GM23248 (cell line): ENCODE measurements at regions not wholly inside any gene's neighbourhood (a gene's known extent, or its start where the extent isn't known, plus 50 kb on each side); places are given as distances from the start of the nearest gene placed in this dataset.
"Not testable (repeated sequence)": the region's sequence is repeated elsewhere in the genome, so short reads cannot be mapped to it uniquely, and the experiment has no call there.

ENCODE experiments used
- DNase-seq: peaks from one replicate; pipeline ENCODE4 v3.0.0-alpha.2; 2015
- H2AFZ ChIP-seq: fragments of 200-600 bp; sonication (generic); 2 replicates; pipeline ENCODE4 v1.6.1; 2016; ENCODE audit warnings: antibody characterized with exemption
- H3F3A ChIP-seq: fragments of 200-600 bp; sonication (generic); 2 replicates; pipeline ENCODE4 v1.6.1; 2016; ENCODE audit warnings: mild to moderate bottlenecking, antibody characterized with exemption, mixed run types; ENCODE audit not compliant: insufficient read depth
- H3K27ac ChIP-seq: fragments of 200-600 bp; sonication (generic); 2 replicates; pipeline ENCODE4 v1.5.1; 2016; ENCODE audit warnings: mild to moderate bottlenecking
- H3K27me3 ChIP-seq: fragments of 200-600 bp; sonication (generic); replicated peaks from 2 replicates; pipeline ENCODE4 v1.6.1; 2016; ENCODE audit warnings: mild to moderate bottlenecking; ENCODE audit not compliant: insufficient read depth
- H3K36me3 ChIP-seq: fragments of 200-600 bp; sonication (generic); 2 replicates; pipeline ENCODE4 v1.6.1; 2016; ENCODE audit warnings: low read depth, mild to moderate bottlenecking
- H3K4me1 ChIP-seq: fragments of 200-600 bp; sonication (generic); 2 replicates; pipeline ENCODE4 v1.6.1; 2016; ENCODE audit warnings: mild to moderate bottlenecking; ENCODE audit not compliant: insufficient read depth
- H3K4me2 ChIP-seq: fragments of 200-600 bp; sonication (generic); one replicate; pipeline ENCODE4 v1.6.1; 2016; ENCODE audit warnings: mild to moderate bottlenecking; ENCODE audit not compliant: unreplicated experiment
- H3K4me3 ChIP-seq: fragments of 200-600 bp; sonication (generic); 2 replicates; pipeline ENCODE4 v1.5.1; 2016; ENCODE audit warnings: mild to moderate bottlenecking
- H3K79me2 ChIP-seq: fragments of 200-600 bp; sonication (generic); 2 replicates; pipeline ENCODE4 v1.6.1; 2016; ENCODE audit warnings: mild to moderate bottlenecking; ENCODE audit not compliant: insufficient read depth
- H3K9ac ChIP-seq: fragments of 200-600 bp; sonication (generic); 2 replicates; pipeline ENCODE4 v1.6.1; 2016; ENCODE audit warnings: mild to moderate bottlenecking
- H3K9me2 ChIP-seq: fragments of 200-600 bp; sonication (generic); 2 replicates; pipeline ENCODE4 v1.6.1; 2016; ENCODE audit warnings: mixed run types, mild to moderate bottlenecking, moderate library complexity; ENCODE audit not compliant: insufficient read depth
- H3K9me3 ChIP-seq: fragments of 200-600 bp; sonication (generic); one replicate; pipeline ENCODE4 v1.6.1; 2017; ENCODE audit warnings: low read depth
- H4K20me1 ChIP-seq: fragments of 200-600 bp; sonication (generic); 2 replicates; pipeline ENCODE4 v1.6.0; 2016; ENCODE audit not compliant: insufficient read depth
- EZH2phosphoT487 ChIP-seq: fragments of 200-600 bp; sonication (generic); IDR thresholded peaks from 2 replicates; pipeline ENCODE4 v1.6.1; 2018; ENCODE audit warnings: antibody characterized with exemption, moderate library complexity, mild to moderate bottlenecking, low read depth; ENCODE audit not compliant: insufficient read depth
- WGBS, 2 experiments: methylation state at CpG; one replicate each; pipeline ENCODE4 v1.1.6; 2015 to 2017; ENCODE audit warnings: low lambda C conversion rate in 2 of 2, low coverage in 1 of 2; ENCODE audit errors: missing lambda C conversion rate in 2 of 2; 5-methylcytosine and 5-hydroxymethylcytosine counted together
- in situ Hi-C: fragments of 300-500 bp; cut with MboI; formaldehyde crosslinking; loops from 2 replicates; pipeline ENCODE4 v1.15.0; 2020

- TF ChIP-seq EZH2phosphoT487, result 0 out of 2 replicates have a peak, but pooled peaks have one; percentile 46
- 85 to 87% methylated on average over 9 of the region's 9 CpGs for WGBS, 2 experiments
- peaks cover 40% of the 10 kb centered on the region for H3K4me1 ChIP-seq
- H3K4me3 ChIP-seq, in situ Hi-C loops, H3K4me2 ChIP-seq, H3K27me3 ChIP-seq, H3K9me3 ChIP-seq, H4K20me1 ChIP-seq, H3K9me2 ChIP-seq, H3K9ac ChIP-seq, H2AFZ ChIP-seq, H3K36me3 ChIP-seq, H3K79me2 ChIP-seq: not testable (repeated sequence)
- peaks cover 47% of the 10 kb centered on the region for H3F3A ChIP-seq
- H3K27ac ChIP-seq, result peak overlapping the region; percentile 99; the same call in 1 of the 2 replicates
- peak; percentile 74 for DNase-seq
Measured at GRCh38 chr16:29273298-29274054, 133.0 kb downstream of the NPIPB11 start.

DNA sequence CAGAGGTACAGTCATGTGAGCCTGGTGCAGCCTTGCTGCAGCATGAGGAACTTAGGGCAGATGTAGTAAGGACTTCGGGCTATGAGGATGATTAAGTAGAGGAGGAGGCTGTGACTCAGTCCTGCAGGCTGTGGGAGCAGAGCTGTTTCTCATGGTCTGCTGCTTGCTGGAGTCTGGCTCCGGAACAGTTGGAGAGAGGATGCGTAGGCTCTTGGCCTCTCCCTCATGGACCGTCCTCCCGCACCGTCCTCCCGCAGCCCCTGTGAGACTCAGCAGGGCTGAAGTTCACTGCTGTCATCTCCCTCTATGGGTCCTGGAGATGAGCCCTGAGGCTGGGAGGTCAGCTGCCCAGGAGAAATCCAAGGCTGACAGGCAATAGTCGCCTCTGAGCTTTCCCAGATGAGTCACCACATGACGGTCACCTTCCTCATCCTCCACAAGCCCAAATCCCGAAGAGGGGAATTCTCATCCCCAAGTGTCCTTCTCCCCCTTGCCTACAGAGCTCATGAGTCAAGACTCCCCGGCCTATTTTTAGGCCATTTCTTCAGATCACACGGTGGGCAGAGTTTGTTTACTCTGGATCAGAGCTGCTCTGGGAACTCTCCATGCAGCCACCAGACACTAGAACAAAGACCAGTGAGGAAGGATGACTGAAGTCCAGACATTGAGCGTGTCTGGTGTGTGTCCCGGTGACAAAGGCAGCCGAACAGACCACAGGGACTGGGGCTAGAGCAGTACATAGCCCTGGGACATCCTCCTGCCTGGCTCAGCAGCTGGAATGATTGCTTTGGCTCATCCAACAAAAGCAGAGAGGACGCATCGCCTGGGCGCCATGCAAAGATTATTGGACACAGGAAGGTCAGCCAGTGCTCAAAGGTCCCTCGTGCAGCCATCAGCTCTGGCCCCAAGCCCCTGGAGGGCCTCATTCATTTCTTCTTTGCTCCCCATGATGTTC, 134.5 kb downstream of the NPIPB11 start:
- H3K27me3 ChIP-seq, H3K9me2 ChIP-seq, H3K79me2 ChIP-seq, H3K36me3 ChIP-seq, in situ Hi-C loops, H2AFZ ChIP-seq, H3K9me3 ChIP-seq, H4K20me1 ChIP-seq: not testable (repeated sequence)
- DNase-seq, result peak; percentile 93
- H3F3A ChIP-seq, result peaks cover 53% of the 10 kb centered on the region
- H3K27ac ChIP-seq, result peak overlapping the region; percentile 99
- peak overlapping the region; percentile 28; the same call in 1 of the 2 replicates for H3K4me3 ChIP-seq
- H3K4me2 ChIP-seq, result peak overlapping the region; percentile 69
- 12 to 16% methylated on average over 15 to 19 of the region's 19 CpGs for WGBS, 2 experiments
- peak overlapping the region; percentile 84 for H3K9ac ChIP-seq
- H3K4me1 ChIP-seq, result peaks cover 50% of the 10 kb centered on the region

- Histone ChIP-seq H3F3A (peaks cover 42% of the 10 kb centered on the region), H3K9ac (peak overlapping the region; percentile 84), H3K4me2 (peak overlapping the region; percentile 40), H3K4me1 (peaks cover 44% of the 10 kb centered on the region), H3K27ac (peak overlapping the region; percentile 99)
- H4K20me1 ChIP-seq, DNase-seq, in situ Hi-C loops, H3K9me3 ChIP-seq, H3K27me3 ChIP-seq, H3K4me3 ChIP-seq, H2AFZ ChIP-seq, H3K36me3 ChIP-seq, H3K79me2 ChIP-seq, H3K9me2 ChIP-seq: not testable (repeated sequence)
Measured at GRCh38 chr16:29270923-29271322, 135.6 kb downstream of the NPIPB11 start.

- H3K9me3 ChIP-seq, H3K27me3 ChIP-seq, in situ Hi-C loops, H3K4me3 ChIP-seq, H3K36me3 ChIP-seq, H3K79me2 ChIP-seq, H2AFZ ChIP-seq, H4K20me1 ChIP-seq, H3K4me2 ChIP-seq, DNase-seq, H3K9me2 ChIP-seq: not testable (repeated sequence)
- Histone ChIP-seq H3K27ac (peak overlapping the region; percentile 99), H3F3A (peaks cover 44% of the 10 kb centered on the region), H3K9ac (peak overlapping the region; percentile 69), H3K4me1 (peaks cover 46% of the 10 kb centered on the region)
Measured at GRCh38 chr16:29270033-29270432, 136.5 kb downstream of the NPIPB11 start.

GRCh38 chr16:29269192-29269811, 137.2 kb downstream of the NPIPB11 start:
- in situ Hi-C loops, H3K36me3 ChIP-seq, H3K9me2 ChIP-seq, H3K9me3 ChIP-seq, H2AFZ ChIP-seq, H3K4me3 ChIP-seq, H3K79me2 ChIP-seq, H3K27me3 ChIP-seq, H4K20me1 ChIP-seq: not testable (repeated sequence)
- peaks cover 53% of the 10 kb centered on the region for H3K4me1 ChIP-seq
- H3K4me2 ChIP-seq, result peak overlapping the region; percentile 56
- WGBS, 2 experiments, result 2 to 3% methylated on average over 10 of the region's 10 CpGs
- peak overlapping the region; percentile 69 for H3K9ac ChIP-seq
- H3K27ac ChIP-seq, result peak overlapping the region; percentile 99
- H3F3A ChIP-seq, result peaks cover 50% of the 10 kb centered on the region
- DNase-seq, result peak; percentile 89

DNA sequence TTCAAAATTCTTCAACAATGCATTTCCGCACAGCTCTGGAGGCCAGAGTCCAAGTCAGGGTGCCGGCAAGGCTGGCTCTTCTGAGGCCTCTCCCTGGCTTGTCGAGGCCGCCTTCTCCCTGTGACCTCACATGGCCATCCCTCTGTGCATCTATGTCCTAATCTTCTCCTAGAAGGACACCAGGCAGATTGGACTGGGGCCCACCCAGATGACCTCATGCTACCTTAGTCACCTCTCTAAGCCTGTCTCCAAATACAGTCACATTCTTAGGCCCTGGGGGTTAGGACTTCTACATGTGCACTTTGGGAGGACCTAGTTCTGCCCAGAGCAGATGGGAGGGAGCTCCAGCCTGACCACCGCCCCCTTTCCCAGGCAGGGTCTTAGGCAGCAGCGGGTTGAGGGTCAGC, 137.7 kb downstream of the NPIPB11 start:
- H2AFZ ChIP-seq, H3K36me3 ChIP-seq, in situ Hi-C loops, H3K4me3 ChIP-seq, H3K27me3 ChIP-seq, H3K9me3 ChIP-seq, H4K20me1 ChIP-seq, H3K9me2 ChIP-seq, H3K79me2 ChIP-seq: not testable (repeated sequence)
- Histone ChIP-seq H3F3A (peaks cover 50% of the 10 kb centered on the region), H3K9ac (peak overlapping the region; percentile 69), H3K4me2 (peak overlapping the region; percentile 9), H3K27ac (peak overlapping the region; percentile 99), H3K4me1 (peaks cover 57% of the 10 kb centered on the region)
- WGBS, 2 experiments, result 46 to 49% methylated on average over 6 of the region's 6 CpGs
- peak; percentile 79 for DNase-seq

- H3K9me2 ChIP-seq, in situ Hi-C loops, H4K20me1 ChIP-seq, H2AFZ ChIP-seq, H3K36me3 ChIP-seq, H3K4me3 ChIP-seq, H3K27me3 ChIP-seq, H3K9me3 ChIP-seq, H3K79me2 ChIP-seq, DNase-seq: not testable (repeated sequence)
- Histone ChIP-seq H3F3A (peaks cover 47% of the 10 kb centered on the region), H3K27ac (peak overlapping the region; percentile 99), H3K4me1 (peaks cover 61% of the 10 kb centered on the region), H3K4me2 (peak overlapping the region; percentile 9), H3K9ac (peak overlapping the region; percentile 69)
- 85 to 88% methylated on average over 14 of the region's 14 CpGs for whole genome bisulfite sequencing, 2 experiments
Measured at GRCh38 chr16:29268348-29268747, 138.2 kb downstream of the NPIPB11 start.
